H9 (cell line): ENCODE measurements at regions not wholly inside any gene's neighbourhood (a gene's known extent, or its start where the extent isn't known, plus 50 kb on each side); places are given as distances from the start of the nearest gene placed in this dataset.

Experiments used
- DNase-seq: peaks from one replicate; pipeline ENCODE4 v3.0.0-alpha.2; 2017
- H2AFZ ChIP-seq: one replicate; pipeline ENCODE4 v1.6.1; 2013; ENCODE audit warnings: mild to moderate bottlenecking, low read length, control low read depth, moderate library complexity
- H2AK5ac ChIP-seq: 2 replicates; pipeline ENCODE4 v1.6.1; 2013; ENCODE audit warnings: low read length, control low read depth, mixed read lengths; ENCODE audit not compliant: insufficient read length
- H2BK120ac ChIP-seq: one replicate; pipeline ENCODE4 v1.6.1; 2013; ENCODE audit warnings: low read depth, mild to moderate bottlenecking, low read length, control low read depth, inconsistent platforms; ENCODE audit not compliant: poor library complexity, severe bottlenecking
- H2BK12ac ChIP-seq: 2 replicates; pipeline ENCODE4 v1.6.1; 2013; ENCODE audit warnings: low read length, control low read depth, mixed read lengths, low read depth; ENCODE audit not compliant: insufficient read length
- H2BK15ac ChIP-seq: 2 replicates; pipeline ENCODE4 v1.6.1; 2013; ENCODE audit warnings: low read depth, low read length, control low read depth
- H2BK20ac ChIP-seq: one replicate; pipeline ENCODE4 v1.6.1; 2013; ENCODE audit warnings: low read depth, mild to moderate bottlenecking, low read length, control low read depth, inconsistent platforms; ENCODE audit not compliant: poor library complexity, severe bottlenecking
- H2BK5ac ChIP-seq: 2 replicates; pipeline ENCODE4 v1.6.1; 2013; ENCODE audit warnings: low read length, control low read depth, mixed read lengths; ENCODE audit not compliant: insufficient read length
- H3K14ac ChIP-seq: 2 replicates; pipeline ENCODE4 v1.6.1; 2013; ENCODE audit warnings: low read length, control low read depth; ENCODE audit not compliant: insufficient read depth
- H3K18ac ChIP-seq: 2 replicates; pipeline ENCODE4 v1.6.1; 2013; ENCODE audit warnings: low read depth, mild to moderate bottlenecking, mixed read lengths, low read length, control low read depth; ENCODE audit not compliant: insufficient read length
- H3K23ac ChIP-seq: 2 replicates; pipeline ENCODE4 v1.6.1; 2013; ENCODE audit warnings: low read length, control low read depth, mixed read lengths, low read depth; ENCODE audit not compliant: insufficient read length
- H3K23me2 ChIP-seq: 2 replicates; pipeline ENCODE4 v1.6.1; 2013; ENCODE audit warnings: low read depth, mild to moderate bottlenecking, mixed read lengths, low read length, control low read depth; ENCODE audit not compliant: insufficient read length, poor library complexity, severe bottlenecking
- H3K27ac ChIP-seq: 2 replicates; pipeline ENCODE4 v1.5.1; 2013; ENCODE audit warnings: low read length, control low read depth, mixed read lengths, low read depth; ENCODE audit not compliant: insufficient read length
- H3K27me3 ChIP-seq: 2 replicates; pipeline ENCODE4 v1.6.1; 2013; ENCODE audit warnings: low read length, control low read depth, inconsistent platforms; ENCODE audit not compliant: insufficient read depth
- H3K4ac ChIP-seq: 2 replicates; pipeline ENCODE4 v1.6.1; 2013; ENCODE audit warnings: low read depth, mild to moderate bottlenecking, control low read depth, inconsistent platforms, low read length, moderate library complexity
- H3K4me1 ChIP-seq: 2 replicates; pipeline ENCODE4 v1.6.1; 2013; ENCODE audit warnings: low read length, control low read depth, inconsistent platforms; ENCODE audit not compliant: insufficient read depth
- H3K4me2 ChIP-seq: 2 replicates; pipeline ENCODE4 v1.6.1; 2013; ENCODE audit warnings: low read length, control low read depth, mixed read lengths; ENCODE audit not compliant: insufficient read length, insufficient read depth
- H3K56ac ChIP-seq: 2 replicates; pipeline ENCODE4 v1.6.1; 2013; ENCODE audit warnings: low read depth, mild to moderate bottlenecking, mixed read lengths, low read length, control low read depth; ENCODE audit not compliant: insufficient read length
- H3K79me1 ChIP-seq: 2 replicates; pipeline ENCODE4 v1.6.1; 2013; ENCODE audit warnings: low read depth, mild to moderate bottlenecking, moderate library complexity, low read length, control low read depth, inconsistent platforms; ENCODE audit not compliant: insufficient read depth, poor library complexity, severe bottlenecking
- H3K79me2 ChIP-seq: 2 replicates; pipeline ENCODE4 v1.6.1; 2013; ENCODE audit warnings: low read length, control low read depth, inconsistent platforms; ENCODE audit not compliant: insufficient read depth
- H3K9ac ChIP-seq: 2 replicates; pipeline ENCODE4 v1.6.1; 2013; ENCODE audit warnings: low read length, control low read depth, mixed read lengths; ENCODE audit not compliant: insufficient read length; ENCODE audit errors: extremely low read depth
- H3K9me3 ChIP-seq: one replicate; pipeline ENCODE4 v1.6.1; 2013; ENCODE audit warnings: low read depth, low read length, inconsistent platforms; ENCODE audit not compliant: control insufficient read depth
- H3T11ph ChIP-seq: one replicate; pipeline ENCODE4 v1.6.1; 2013; ENCODE audit warnings: mild to moderate bottlenecking, low read length, control low read depth, inconsistent platforms
- H4K20me1 ChIP-seq: one replicate; pipeline ENCODE4 v1.6.1; 2013; ENCODE audit not compliant: control insufficient read depth, insufficient read length, insufficient read depth
- H4K5ac ChIP-seq: 2 replicates; pipeline ENCODE4 v1.6.1; 2013; ENCODE audit warnings: low read depth, mild to moderate bottlenecking, mixed read lengths, low read length, control low read depth; ENCODE audit not compliant: insufficient read length
- H4K8ac ChIP-seq: replicated peaks from 2 replicates; pipeline ENCODE4 v1.6.1; 2013; ENCODE audit warnings: low read length, control low read depth, mixed read lengths, low read depth; ENCODE audit not compliant: insufficient read length
- H4K91ac ChIP-seq: 2 replicates; pipeline ENCODE4 v1.6.1; 2013; ENCODE audit warnings: low read depth, mild to moderate bottlenecking, moderate library complexity, mixed read lengths, low read length, control low read depth; ENCODE audit not compliant: insufficient read length
- H3K27ac Mint-ChIP-seq, 3 experiments: 2 replicates in 2 of 3; 3 replicates in 1 of 3; pipeline ENCODE4 v1.8.0; 2020 to 2021; ENCODE audit warnings: mixed read lengths in 3 of 3, mild to moderate bottlenecking in 1 of 3, moderate library complexity in 1 of 3
- H3K27me3 Mint-ChIP-seq: 2 replicates; pipeline ENCODE4 v1.8.0; 2021; ENCODE audit warnings: low read depth, mild to moderate bottlenecking, moderate library complexity, mixed read lengths
- H3K36me3 Mint-ChIP-seq, 3 experiments: 2 replicates in 2 of 3; 3 replicates in 1 of 3; pipeline ENCODE4 v1.8.0; 2020 to 2021; ENCODE audit warnings: low read depth in 3 of 3, mixed read lengths in 3 of 3; ENCODE audit not compliant: insufficient read depth in 1 of 3
- H3K4me1 Mint-ChIP-seq, 2 experiments: 2 replicates each; pipeline ENCODE4 v1.8.0; 2020; ENCODE audit warnings: mixed read lengths in 2 of 2
- H3K4me3 Mint-ChIP-seq, 2 experiments: 2 replicates in 1 of 2; 3 replicates in 1 of 2; pipeline ENCODE4 v1.8.0; 2020 to 2021; ENCODE audit warnings: mild to moderate bottlenecking in 2 of 2, mixed read lengths in 2 of 2, moderate library complexity in 1 of 2
- H3K9me3 Mint-ChIP-seq, 2 experiments: 2 replicates in 1 of 2; 3 replicates in 1 of 2; pipeline ENCODE4 v1.8.0; 2020; ENCODE audit warnings: mild to moderate bottlenecking in 2 of 2, mixed read lengths in 2 of 2, moderate library complexity in 1 of 2
- CTCF ChIP-seq: fragments of 200-600 bp; sonication (generic); conservative IDR thresholded peaks from 3 replicates; pipeline ENCODE4 v1.8.0; 2021; ENCODE audit warnings: antibody characterized with exemption, mild to moderate bottlenecking

DNA sequence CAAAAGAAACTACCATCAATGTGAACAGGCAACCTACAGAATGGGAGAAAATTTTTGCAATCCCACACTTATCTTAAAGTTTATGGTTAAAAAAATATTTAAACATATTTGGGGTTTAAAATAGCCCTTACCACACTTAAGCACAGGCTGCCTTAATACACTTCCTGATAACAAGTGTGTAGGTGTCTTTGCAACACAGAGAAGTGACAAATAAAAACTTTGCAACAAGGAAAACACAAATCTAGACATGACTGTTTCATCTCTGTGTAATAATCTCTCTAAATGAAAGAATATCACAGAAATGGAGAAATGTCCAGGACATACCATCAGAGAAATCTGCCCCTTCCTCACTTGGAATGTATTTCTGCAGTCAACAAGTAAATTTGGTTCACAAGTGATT is 464.1 kb upstream of the ARHGEF26 start:
- H3K4me3 Mint-ChIP-seq = no peak overlapping the region
- H3K9ac ChIP-seq = no peak overlapping the region
- peaks cover 0 to 2% of the 10 kb centered on the region in 2 experiments; a peak in 1 of 4 replicates for H3K4me1 Mint-ChIP-seq

More for the DNA sequence above, 464.1 kb upstream of the ARHGEF26 start:
- no peak overlapping the region for H3K4ac ChIP-seq
- H4K8ac ChIP-seq = no peak overlapping the region
- no peak overlapping the region for H2BK120ac ChIP-seq
- H3K23me2 ChIP-seq = no peaks in the 10 kb centered on the region
- H3K27me3 Mint-ChIP-seq = no peaks in the 10 kb centered on the region
- H3K4me2 ChIP-seq = no peak overlapping the region
- no peak overlapping the region for H3T11ph ChIP-seq
- H3K9me3 Mint-ChIP-seq = peaks cover 12 to 14% of the 10 kb centered on the region in 2 experiments
- no peak overlapping the region for H4K5ac ChIP-seq
- H3K36me3 Mint-ChIP-seq = peaks cover 3 to 12% (median 3%) of the 10 kb centered on the region in 3 experiments
- H3K79me1 ChIP-seq = no peaks in the 10 kb centered on the region
- no peak overlapping the region for H2BK20ac ChIP-seq
- no peak overlapping the region for H3K14ac ChIP-seq
- DNase-seq = no peak
- H4K20me1 ChIP-seq = no peaks in the 10 kb centered on the region
- H3K27me3 ChIP-seq = no peaks in the 10 kb centered on the region
- H3K79me2 ChIP-seq = no peaks in the 10 kb centered on the region
- no peak overlapping the region for H3K18ac ChIP-seq
- no peak overlapping the region for H4K91ac ChIP-seq
- H3K56ac ChIP-seq = no peak overlapping the region
- no peak overlapping the region for H3K27ac Mint-ChIP-seq
- H2AK5ac ChIP-seq = no peak overlapping the region
- H3K9me3 ChIP-seq = no peaks in the 10 kb centered on the region
- no peak overlapping the region for H3K23ac ChIP-seq
- H3K4me1 ChIP-seq = no peaks in the 10 kb centered on the region
- no peak for TF ChIP-seq CTCF
- no peak overlapping the region for H2BK15ac ChIP-seq
- no peak overlapping the region for H2BK5ac ChIP-seq
- H2AFZ ChIP-seq = no peak overlapping the region
- no peak overlapping the region for H2BK12ac ChIP-seq
- H3K27ac ChIP-seq = no peak overlapping the region
